ENCODE measurements at regions not wholly inside any gene's neighbourhood (a gene's known extent, or its start where the extent isn't known, plus 50 kb on each side); places are given as distances from the start of the nearest gene placed in this dataset.

DNA sequence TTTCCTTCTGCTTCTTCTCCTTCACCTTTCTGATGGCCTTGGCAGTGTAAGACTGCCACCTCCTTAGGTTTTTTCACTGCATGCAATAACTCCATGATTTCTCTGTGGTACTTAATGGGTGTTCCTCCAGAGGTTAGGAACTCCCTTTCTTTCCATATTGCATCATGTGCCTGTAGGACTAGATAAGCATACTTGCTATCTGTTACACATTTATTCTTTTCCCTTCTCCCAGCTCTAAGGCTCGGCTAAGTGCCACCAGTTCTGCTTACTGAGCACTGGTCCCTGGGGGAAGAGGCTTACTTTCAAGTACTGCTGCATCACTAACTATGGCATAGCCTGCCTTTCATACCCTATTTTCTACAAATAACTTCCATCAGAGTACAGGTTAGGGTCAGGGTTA lies 351.8 kb downstream of the OTOL1 start:
- TF ChIP-seq RAD21 (IDR thresholded peaks at IDR 0.05; ENCODE audit: low read depth) (no peak), CTCF (IDR thresholded peaks at IDR 0.05 in 2 of 3, conservative IDR thresholded peaks at IDR 0.05 in 1 of 3; ENCODE audit: borderline replicate concordance in 1 of 3, insufficient read depth in 1 of 3, low read depth in 2 of 3, low read length in 2 of 3) (no peak), SIN3A (IDR thresholded peaks at IDR 0.05; ENCODE audit: low read depth) (no peak), POLR2A (IDR thresholded peaks at IDR 0.05; ENCODE audit: borderline replicate concordance, extremely low read depth, insufficient read depth, insufficient read length) (no peak)
- TF ChIP-seq, protein P1, sequence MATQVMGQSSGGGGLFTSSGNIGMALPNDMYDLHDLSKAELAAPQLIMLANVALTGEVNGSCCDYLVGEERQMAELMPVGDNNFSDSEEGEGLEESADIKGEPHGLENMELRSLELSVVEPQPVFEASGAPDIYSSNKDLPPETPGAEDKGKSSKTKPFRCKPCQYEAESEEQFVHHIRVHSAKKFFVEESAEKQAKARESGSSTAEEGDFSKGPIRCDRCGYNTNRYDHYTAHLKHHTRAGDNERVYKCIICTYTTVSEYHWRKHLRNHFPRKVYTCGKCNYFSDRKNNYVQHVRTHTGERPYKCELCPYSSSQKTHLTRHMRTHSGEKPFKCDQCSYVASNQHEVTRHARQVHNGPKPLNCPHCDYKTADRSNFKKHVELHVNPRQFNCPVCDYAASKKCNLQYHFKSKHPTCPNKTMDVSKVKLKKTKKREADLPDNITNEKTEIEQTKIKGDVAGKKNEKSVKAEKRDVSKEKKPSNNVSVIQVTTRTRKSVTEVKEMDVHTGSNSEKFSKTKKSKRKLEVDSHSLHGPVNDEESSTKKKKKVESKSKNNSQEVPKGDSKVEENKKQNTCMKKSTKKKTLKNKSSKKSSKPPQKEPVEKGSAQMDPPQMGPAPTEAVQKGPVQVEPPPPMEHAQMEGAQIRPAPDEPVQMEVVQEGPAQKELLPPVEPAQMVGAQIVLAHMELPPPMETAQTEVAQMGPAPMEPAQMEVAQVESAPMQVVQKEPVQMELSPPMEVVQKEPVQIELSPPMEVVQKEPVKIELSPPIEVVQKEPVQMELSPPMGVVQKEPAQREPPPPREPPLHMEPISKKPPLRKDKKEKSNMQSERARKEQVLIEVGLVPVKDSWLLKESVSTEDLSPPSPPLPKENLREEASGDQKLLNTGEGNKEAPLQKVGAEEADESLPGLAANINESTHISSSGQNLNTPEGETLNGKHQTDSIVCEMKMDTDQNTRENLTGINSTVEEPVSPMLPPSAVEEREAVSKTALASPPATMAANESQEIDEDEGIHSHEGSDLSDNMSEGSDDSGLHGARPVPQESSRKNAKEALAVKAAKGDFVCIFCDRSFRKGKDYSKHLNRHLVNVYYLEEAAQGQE (IDR thresholded peaks at IDR 0.05; ENCODE audit: low read depth), result no peak

Measured in HCT116 (cell line).